ENCODE measurements at regions not wholly inside any gene's neighbourhood (a gene's known extent, or its start where the extent isn't known, plus 50 kb on each side); places are given as distances from the start of the nearest gene placed in this dataset.

- TF ChIP-seq REST (IDR thresholded peaks at IDR 0.05; ENCODE audit: unreplicated experiment) (no peak), STAT1 (IDR thresholded peaks at IDR 0.05; ENCODE audit: unreplicated experiment) (no peak), CREB1 (CRISPR knock-in tag; IDR thresholded peaks at IDR 0.05; ENCODE audit: low read depth) (no peak), EZH2phosphoT487 (IDR thresholded peaks at IDR 0.05; ENCODE audit: unreplicated experiment) (no peak), JUNB (IDR thresholded peaks at IDR 0.05; ENCODE audit: unreplicated experiment) (no peak)
Observed at GRCh38 chr13:64083811-64084210, 2668.2 kb upstream of the PCDH20 start (continued).

DNA sequence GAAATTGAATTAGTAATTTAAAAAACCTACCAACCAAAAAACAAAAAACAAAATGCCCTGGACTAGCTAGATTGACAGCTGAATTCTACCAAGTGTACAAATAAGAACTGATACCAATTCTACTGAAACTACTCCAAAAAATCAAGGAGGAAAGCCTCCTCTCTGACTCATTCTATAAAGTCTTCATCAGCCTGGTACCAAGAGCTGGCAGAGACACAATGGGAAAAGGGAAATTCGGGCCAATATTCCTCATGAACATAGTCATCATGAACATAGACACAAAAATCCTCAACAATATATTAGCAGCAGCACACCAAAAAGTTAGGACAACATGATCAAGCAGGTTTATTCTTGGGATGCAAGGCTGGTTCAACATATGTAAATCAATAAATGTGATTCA, 2667.7 kb upstream of the PCDH20 start:
- H3K36me3 ChIP-seq (ENCODE audit: insufficient read depth), result no peaks in the 10 kb centered on the region
- no peak for ATAC-seq
- no peak overlapping the region for H3K27ac Mint-ChIP-seq
- TF ChIP-seq POLR2AphosphoS5 (IDR thresholded peaks at IDR 0.05; ENCODE audit: low read depth), result no peak
- TF ChIP-seq REST (IDR thresholded peaks at IDR 0.05; ENCODE audit: unreplicated experiment), result no peak
- no peak for TF ChIP-seq CREB1 (CRISPR knock-in tag; IDR thresholded peaks at IDR 0.05; ENCODE audit: low read depth)
- no peak for TF ChIP-seq EZH2phosphoT487 (IDR thresholded peaks at IDR 0.05; ENCODE audit: unreplicated experiment)
- no peak for TF ChIP-seq ZNF462 (CRISPR knock-in tag; IDR thresholded peaks at IDR 0.05)
- no peak for TF ChIP-seq ZNF114 (CRISPR knock-in tag; IDR thresholded peaks at IDR 0.05)
- TF ChIP-seq STAT1 (IDR thresholded peaks at IDR 0.05; ENCODE audit: unreplicated experiment), result no peak
- no peak for TF ChIP-seq NANOG (IDR thresholded peaks at IDR 0.05; ENCODE audit: borderline replicate concordance)
- TF ChIP-seq ZNF331 (CRISPR knock-in tag; IDR thresholded peaks at IDR 0.05; ENCODE audit: low read depth), result no peak

More for the DNA sequence above, 2667.7 kb upstream of the PCDH20 start:
- no peak overlapping the region for H2AFZ ChIP-seq
- H3K27me3 Mint-ChIP-seq (ENCODE audit: insufficient read depth, low read depth, poor library complexity), result peaks cover 3% of the 10 kb centered on the region
- H3K79me2 ChIP-seq (replicated peaks; ENCODE audit: insufficient read depth), result no peaks in the 10 kb centered on the region
- H3F3A ChIP-seq (replicated peaks; ENCODE audit: low read depth), result no peaks in the 10 kb centered on the region
- no peaks in the 10 kb centered on the region for H3K4me1 ChIP-seq (ENCODE audit: insufficient read depth)
- H3K4me1 Mint-ChIP-seq, result no peaks in the 10 kb centered on the region
- H3K9me2 ChIP-seq (ENCODE audit: insufficient read depth), result peaks cover 6% of the 10 kb centered on the region; the same call in 1 of the 2 replicates
- no peaks in the 10 kb centered on the region for H3K36me3 Mint-ChIP-seq (ENCODE audit: low read depth)
- H3K4me3 Mint-ChIP-seq, result no peak overlapping the region
- no peak overlapping the region for H3K27ac ChIP-seq (ENCODE audit: low read depth)
- H3K4me2 ChIP-seq, result no peak overlapping the region
- no peaks in the 10 kb centered on the region for H4K20me1 ChIP-seq (replicated peaks; ENCODE audit: insufficient read depth)
- no peaks in the 10 kb centered on the region for H3K9me3 Mint-ChIP-seq
- H3K4me3 ChIP-seq, result no peak overlapping the region
- H3K27me3 ChIP-seq (ENCODE audit: insufficient read depth), result no peaks in the 10 kb centered on the region
- no peak for DNase-seq (ENCODE audit: low spot score)

Data from GM23338 (cell line).